K562 (cell line): ENCODE measurements at regions not wholly inside any gene's neighbourhood (a gene's known extent, or its start where the extent isn't known, plus 50 kb on each side); places are given as distances from the start of the nearest gene placed in this dataset.

Experiments used
- ATAC-seq: fragments of 200-7000 bp; cut with Tn5 transposase; 3 replicates; pipeline ENCODE4 v1.9.1; 2020; ENCODE audit warnings: moderate library complexity
- BruUV-seq: library from RNA; stranded (reverse); fragments of 400-500 nt; replicated peaks from 2 replicates; lab custom pipeline; 2021; lab: Mats Ljungman, UMichigan
- CTCF ChIA-PET: fragments of 300-600 bp; formaldehyde crosslinking; extraction: SDS; loops from one replicate; lab custom pipeline; 2021; ENCODE audit warnings: low intra/inter-chr PET ratio; lab: Yijun Ruan, JAX
- POLR2A ChIA-PET: fragments of 300-600, 350-650 bp; sonication (Branson Sonifier 250); formaldehyde crosslinking; extraction: SDS; loops from one replicate; lab custom pipeline; 2021; ENCODE audit warnings: antibody characterized with exemption, inconsistent platforms; lab: Yijun Ruan, JAX
- DNase-seq, 4 experiments: peaks; one replicate each; pipeline versions ENCODE4 v3.0.0 to v3.0.0-alpha.2; 2011 to 2018; ENCODE audit warnings: low spot score in 3 of 4, mixed read lengths in 3 of 4; ENCODE audit errors: extremely low read depth in 1 of 4
- FAIRE-seq: peaks from 2 replicates; lab custom pipeline; 2011; peaks lifted over from hg19 to GRCh38; lab: Jason Lieb, UNC
- H2AFZ ChIP-seq: 2 replicates; pipeline ENCODE4 v1.6.0; 2011; ENCODE audit warnings: low read depth, low read length, control low read depth, inconsistent platforms
- H3K27ac ChIP-seq: fragments of 200-600 bp; 3 replicates; pipeline ENCODE4 v1.8.0; 2011; ENCODE audit warnings: low read depth, mild to moderate bottlenecking, control low read depth, inconsistent platforms, low read length, moderate library complexity, mixed read lengths; ENCODE audit errors: extremely low read depth
- H3K27me3 ChIP-seq, 2 experiments: fragments of 300-600 bp in 1 of 2; 2 replicates in 1 of 2; 3 replicates in 1 of 2; pipeline versions ENCODE4 v1.6.0 to v1.8.0; 2011; ENCODE audit warnings: inconsistent platforms in 2 of 2, low read length in 2 of 2, mild to moderate bottlenecking in 1 of 2, mixed read lengths in 1 of 2, moderate library complexity in 1 of 2; ENCODE audit not compliant: control insufficient read depth in 2 of 2, insufficient read depth in 2 of 2
- H3K36me3 ChIP-seq: fragments of 300-600 bp; 3 replicates; pipeline ENCODE4 v1.8.0; 2011; ENCODE audit warnings: mild to moderate bottlenecking, low read length, inconsistent platforms; ENCODE audit not compliant: control insufficient read depth, insufficient read depth
- H3K4me1 ChIP-seq, 2 experiments: fragments of 200-600 bp in 1 of 2; replicated peaks in 1 of 2; 2 replicates in 1 of 2; 3 replicates in 1 of 2; pipeline versions ENCODE4 v1.5.1 to v1.8.0; 2011; ENCODE audit warnings: inconsistent platforms in 2 of 2, low read length in 2 of 2, mild to moderate bottlenecking in 1 of 2, mixed read lengths in 1 of 2, moderate library complexity in 1 of 2; ENCODE audit not compliant: control insufficient read depth in 2 of 2, insufficient read depth in 2 of 2
- H3K4me2 ChIP-seq: 2 replicates; pipeline ENCODE4 v1.6.1; 2011; ENCODE audit warnings: low read length, control low read depth, inconsistent platforms, mixed read lengths; ENCODE audit not compliant: insufficient read depth
- H3K4me3 ChIP-seq: fragments of 200-600 bp; sonication (generic), shearing (Covaris generic); 2 replicates; pipeline ENCODE4 v1.5.1; 2016; ENCODE audit warnings: control low read depth, inconsistent platforms
- H3K79me2 ChIP-seq: fragments of 200-600 bp; 3 replicates; pipeline ENCODE4 v1.8.0; 2011; ENCODE audit warnings: low read length, inconsistent platforms; ENCODE audit not compliant: control insufficient read depth, insufficient read depth
- H3K9ac ChIP-seq, 2 experiments: 2 replicates each; pipeline versions ENCODE4 v1.6.0 to v1.6.1; 2011; ENCODE audit warnings: low read depth in 2 of 2, low read length in 2 of 2, control low read depth in 1 of 2, inconsistent platforms in 1 of 2, mild to moderate bottlenecking in 1 of 2, mixed read lengths in 1 of 2; ENCODE audit not compliant: insufficient read depth in 1 of 2
- H3K9me1 ChIP-seq: one replicate; pipeline ENCODE4 v1.6.0; 2011; ENCODE audit warnings: inconsistent platforms, mild to moderate bottlenecking, low read length, moderate library complexity; ENCODE audit not compliant: control insufficient read depth, insufficient read depth
- H3K9me3 ChIP-seq: replicated peaks from 2 replicates; pipeline ENCODE4 v1.5.1; 2011; ENCODE audit warnings: low read depth, low read length, inconsistent platforms; ENCODE audit not compliant: control insufficient read depth, insufficient read depth
- H4K20me1 ChIP-seq: replicated peaks from 2 replicates; pipeline ENCODE4 v1.6.1; 2011; ENCODE audit warnings: low read length, inconsistent platforms, mixed read lengths; ENCODE audit not compliant: control insufficient read depth, insufficient read depth
- BCOR ChIP-seq: fragments of 450-650 bp; IDR thresholded peaks from 2 replicates; pipeline ENCODE4 v1.6.1; 2016
- FOXM1 ChIP-seq, 2 experiments: fragments of 450-650 bp in 1 of 2; sonication (generic) in 1 of 2; formaldehyde crosslinking in 1 of 2; IDR thresholded peaks; 2 replicates each; pipeline versions ENCODE4 v1.6.1 to v1.9.0; 2017 to 2022; ENCODE audit warnings: low read depth in 2 of 2, mild to moderate bottlenecking in 2 of 2, missing genetic modification reagents in 1 of 2, moderate library complexity in 1 of 2
- KAT2B ChIP-seq: IDR thresholded peaks from one replicate; pipeline ENCODE4 v1.6.1; 2012; ENCODE audit warnings: low read depth, mild to moderate bottlenecking, control low read depth, inconsistent platforms, low read length, moderate library complexity
- MECOM ChIP-seq: fragments of 250-450 bp; sonication (Bioruptor Pico); IDR thresholded peaks from 2 replicates; pipeline ENCODE4 v1.8.0; 2022; ENCODE audit warnings: inconsistent platforms
- RAD21 ChIP-seq, 2 experiments: fragments of 250-450 bp in 1 of 2; fragments of 450-650 bp in 1 of 2; sonication (Bioruptor Pico) in 1 of 2; formaldehyde crosslinking in 1 of 2; IDR thresholded peaks in 1 of 2; conservative IDR thresholded peaks in 1 of 2; 2 replicates each; pipeline versions ENCODE4 v1.4.0 to v1.8.0; 2020 to 2022; ENCODE audit warnings: mild to moderate bottlenecking in 2 of 2, moderate library complexity in 1 of 2
- RBM34 ChIP-seq: fragments of 200-400 bp; formaldehyde crosslinking; IDR thresholded peaks from 2 replicates; pipeline ENCODE4 v1.6.1; 2018; ENCODE audit warnings: low read length, borderline replicate concordance; ENCODE audit not compliant: insufficient read depth
- SNIP1 ChIP-seq: fragments of 450-650 bp; IDR thresholded peaks from 2 replicates; pipeline ENCODE4 v1.7.1; 2017; ENCODE audit warnings: low read depth, mild to moderate bottlenecking
- ZNF551 ChIP-seq: fragments of 250-450 bp; sonication (Bioruptor Pico); IDR thresholded peaks from 2 replicates; pipeline ENCODE4 v1.5.0; 2021; ENCODE audit warnings: mild to moderate bottlenecking, moderate library complexity
- WGBS: fragments of 100-300 bp; shearing (Covaris generic); methylation state at CpG from one replicate; pipeline ENCODE4 v1.1.6; 2016; ENCODE audit warnings: low coverage, mixed read lengths; ENCODE audit not compliant: insufficient coverage; ENCODE audit errors: missing lambda C conversion rate; 5-methylcytosine and 5-hydroxymethylcytosine counted together
- in situ Hi-C: fragments of 300-500 bp; cut with MboI; formaldehyde crosslinking; loops from 4 replicates; pipeline ENCODE4 v1.15.0; 2018; ENCODE audit warnings: inconsistent platforms, mixed read lengths
- intact Hi-C: fragments of 100-400 bp; cut with micrococcal nuclease; formaldehyde crosslinking; loops from 2 replicates; pipeline ENCODE4 v1.14.2; 2022
- TF ChIP-seq, protein P1 (sequence below): IDR thresholded peaks from 2 replicates; pipeline ENCODE4 v1.6.1; 2012; ENCODE audit warnings: low read depth, low read length, improper control_type of control experiment, borderline replicate concordance
- TF ChIP-seq, protein P2 (sequence below), 2 experiments: fragments of 450-650 bp; conservative IDR thresholded peaks; 2 replicates each; pipeline ENCODE4 v1.6.1; 2017; ENCODE audit warnings: mild to moderate bottlenecking in 2 of 2, moderate library complexity in 2 of 2
- TF ChIP-seq, protein P3 (sequence below): IDR thresholded peaks from 2 replicates; pipeline ENCODE4 v1.6.1; 2011; ENCODE audit warnings: borderline replicate concordance, low read depth, mild to moderate bottlenecking, moderate library complexity, low read length; ENCODE audit not compliant: insufficient read depth, poor library complexity, severe bottlenecking
- TF ChIP-seq, protein P4 (sequence below): fragments of 450-650 bp; IDR thresholded peaks from 2 replicates; pipeline ENCODE4 v1.7.0; 2016; ENCODE audit warnings: borderline replicate concordance

DNA sequence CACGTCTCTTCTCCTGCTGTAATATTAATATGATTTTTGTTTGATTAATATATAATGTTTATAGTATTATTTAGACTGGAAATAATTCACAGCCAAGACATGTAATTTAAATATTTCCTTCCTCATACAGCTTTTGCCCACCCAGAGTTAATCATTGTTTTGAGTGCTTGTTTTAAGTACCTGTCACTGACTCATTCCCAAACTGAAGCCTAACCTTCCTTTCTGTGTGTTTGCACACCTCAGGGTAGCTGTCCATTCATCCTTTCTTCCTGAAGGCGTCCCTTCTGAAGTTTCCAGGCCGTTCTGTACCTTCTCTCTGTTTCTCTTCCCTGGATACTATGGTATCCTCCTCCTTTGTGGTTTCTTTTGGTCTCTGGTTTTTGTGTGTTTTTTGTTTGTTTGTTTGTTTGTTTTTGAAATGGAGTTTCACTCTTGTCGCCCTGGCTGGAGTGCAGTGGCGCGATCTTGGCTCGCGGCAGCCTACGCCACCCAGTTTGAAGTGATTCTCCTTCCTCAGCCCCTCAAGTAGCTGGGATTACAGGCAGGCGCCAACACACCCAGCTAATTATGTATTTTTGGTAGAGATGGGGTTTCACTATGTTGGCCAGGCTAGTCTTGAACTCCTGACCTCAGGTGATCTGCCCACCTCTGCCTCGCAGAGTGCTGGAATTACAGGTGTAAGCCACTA is 312.4 kb downstream of the DOCK8 start (continued):
- TF ChIP-seq RBM34 (no peak), MECOM (CRISPR knock-in tag) (no peak), SNIP1 (no peak)
- TF ChIP-seq, protein P1, sequence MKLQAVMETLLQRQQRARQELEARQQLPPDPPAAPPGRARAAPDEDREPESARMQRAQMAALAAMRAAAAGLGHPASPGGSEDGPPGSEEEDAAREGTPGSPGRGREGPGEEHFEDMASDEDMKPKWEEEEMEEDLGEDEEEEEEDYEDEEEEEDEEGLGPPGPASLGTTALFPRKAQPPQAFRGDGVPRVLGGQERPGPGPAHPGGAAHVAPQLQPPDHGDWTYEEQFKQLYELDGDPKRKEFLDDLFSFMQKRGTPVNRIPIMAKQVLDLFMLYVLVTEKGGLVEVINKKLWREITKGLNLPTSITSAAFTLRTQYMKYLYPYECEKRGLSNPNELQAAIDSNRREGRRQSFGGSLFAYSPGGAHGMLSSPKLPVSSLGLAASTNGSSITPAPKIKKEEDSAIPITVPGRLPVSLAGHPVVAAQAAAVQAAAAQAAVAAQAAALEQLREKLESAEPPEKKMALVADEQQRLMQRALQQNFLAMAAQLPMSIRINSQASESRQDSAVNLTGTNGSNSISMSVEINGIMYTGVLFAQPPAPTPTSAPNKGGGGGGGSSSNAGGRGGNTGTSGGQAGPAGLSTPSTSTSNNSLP, result no peak

DNA sequence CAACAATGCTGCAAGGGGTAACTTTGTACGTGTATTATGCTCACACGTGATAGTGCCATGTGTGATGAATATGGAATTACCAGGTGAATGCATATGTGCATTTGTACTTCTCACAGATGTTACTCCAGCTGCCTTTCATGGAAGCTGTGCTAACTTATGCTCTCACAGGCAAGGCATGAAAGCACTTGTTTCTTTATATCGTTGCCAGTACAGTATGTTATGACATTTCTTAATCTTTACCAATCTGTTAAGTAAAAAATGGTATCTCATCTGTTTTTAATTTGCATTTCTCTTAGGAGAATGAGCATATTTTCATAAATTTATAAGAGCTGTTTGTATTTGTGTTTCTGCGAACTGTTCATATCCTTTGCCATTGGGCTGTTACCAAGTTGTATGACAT is 311.8 kb upstream of the DMRT1 start:
- intact Hi-C loops (no loop called here), in situ Hi-C loops (no loop called here)
- Histone ChIP-seq H3K9ac (no peak overlapping the region), H3K79me2 (no peaks in the 10 kb centered on the region), H3K27ac (no peak overlapping the region), H3K4me1 (no peaks in the 10 kb centered on the region; a peak in 1 of 5 replicates), H3K27me3 (no peaks in the 10 kb centered on the region; a peak in 2 of 5 replicates), H2AFZ (no peak overlapping the region), H3K36me3 (no peaks in the 10 kb centered on the region), H3K9me1 (no peaks in the 10 kb centered on the region), H3K4me2 (no peak overlapping the region), H3K9me3 (no peaks in the 10 kb centered on the region), H3K4me3 (no peak overlapping the region), H4K20me1 (no peaks in the 10 kb centered on the region)
- ChIA-PET POLR2A (no interaction called here), CTCF (no interaction called here)
- 0% methylated on average over 4 of the region's 4 CpGs for WGBS
- DNase-seq (no peak), ATAC-seq (no peak), FAIRE-seq (no peak)
- no TSS peak for BruUV-seq
- no peak for TF ChIP-seq RAD21 (CRISPR knock-in tag; conservative IDR thresholded peaks at IDR 0.05 in 1 of 2, IDR thresholded peaks at IDR 0.05 in 1 of 2)
- no peak for TF ChIP-seq BCOR
- TF ChIP-seq, protein P2, sequence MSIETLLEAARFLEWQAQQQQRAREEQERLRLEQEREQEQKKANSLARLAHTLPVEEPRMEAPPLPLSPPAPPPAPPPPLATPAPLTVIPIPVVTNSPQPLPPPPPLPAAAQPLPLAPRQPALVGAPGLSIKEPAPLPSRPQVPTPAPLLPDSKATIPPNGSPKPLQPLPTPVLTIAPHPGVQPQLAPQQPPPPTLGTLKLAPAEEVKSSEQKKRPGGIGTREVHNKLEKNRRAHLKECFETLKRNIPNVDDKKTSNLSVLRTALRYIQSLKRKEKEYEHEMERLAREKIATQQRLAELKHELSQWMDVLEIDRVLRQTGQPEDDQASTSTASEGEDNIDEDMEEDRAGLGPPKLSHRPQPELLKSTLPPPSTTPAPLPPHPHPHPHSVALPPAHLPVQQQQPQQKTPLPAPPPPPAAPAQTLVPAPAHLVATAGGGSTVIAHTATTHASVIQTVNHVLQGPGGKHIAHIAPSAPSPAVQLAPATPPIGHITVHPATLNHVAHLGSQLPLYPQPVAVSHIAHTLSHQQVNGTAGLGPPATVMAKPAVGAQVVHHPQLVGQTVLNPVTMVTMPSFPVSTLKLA (conservative IDR thresholded peaks at IDR 0.05), result no peak
- TF ChIP-seq, protein P3, sequence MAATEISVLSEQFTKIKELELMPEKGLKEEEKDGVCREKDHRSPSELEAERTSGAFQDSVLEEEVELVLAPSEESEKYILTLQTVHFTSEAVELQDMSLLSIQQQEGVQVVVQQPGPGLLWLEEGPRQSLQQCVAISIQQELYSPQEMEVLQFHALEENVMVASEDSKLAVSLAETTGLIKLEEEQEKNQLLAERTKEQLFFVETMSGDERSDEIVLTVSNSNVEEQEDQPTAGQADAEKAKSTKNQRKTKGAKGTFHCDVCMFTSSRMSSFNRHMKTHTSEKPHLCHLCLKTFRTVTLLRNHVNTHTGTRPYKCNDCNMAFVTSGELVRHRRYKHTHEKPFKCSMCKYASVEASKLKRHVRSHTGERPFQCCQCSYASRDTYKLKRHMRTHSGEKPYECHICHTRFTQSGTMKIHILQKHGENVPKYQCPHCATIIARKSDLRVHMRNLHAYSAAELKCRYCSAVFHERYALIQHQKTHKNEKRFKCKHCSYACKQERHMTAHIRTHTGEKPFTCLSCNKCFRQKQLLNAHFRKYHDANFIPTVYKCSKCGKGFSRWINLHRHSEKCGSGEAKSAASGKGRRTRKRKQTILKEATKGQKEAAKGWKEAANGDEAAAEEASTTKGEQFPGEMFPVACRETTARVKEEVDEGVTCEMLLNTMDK, result no peak
- no peak for TF ChIP-seq FOXM1 (IDR thresholded peaks at IDR 0.05; ENCODE audit: low read depth)
- no peak for TF ChIP-seq FOXM1 (CRISPR knock-in tag; IDR thresholded peaks at IDR 0.05; ENCODE audit: low read depth)
- no peak for TF ChIP-seq KAT2B
- TF ChIP-seq, protein P4, sequence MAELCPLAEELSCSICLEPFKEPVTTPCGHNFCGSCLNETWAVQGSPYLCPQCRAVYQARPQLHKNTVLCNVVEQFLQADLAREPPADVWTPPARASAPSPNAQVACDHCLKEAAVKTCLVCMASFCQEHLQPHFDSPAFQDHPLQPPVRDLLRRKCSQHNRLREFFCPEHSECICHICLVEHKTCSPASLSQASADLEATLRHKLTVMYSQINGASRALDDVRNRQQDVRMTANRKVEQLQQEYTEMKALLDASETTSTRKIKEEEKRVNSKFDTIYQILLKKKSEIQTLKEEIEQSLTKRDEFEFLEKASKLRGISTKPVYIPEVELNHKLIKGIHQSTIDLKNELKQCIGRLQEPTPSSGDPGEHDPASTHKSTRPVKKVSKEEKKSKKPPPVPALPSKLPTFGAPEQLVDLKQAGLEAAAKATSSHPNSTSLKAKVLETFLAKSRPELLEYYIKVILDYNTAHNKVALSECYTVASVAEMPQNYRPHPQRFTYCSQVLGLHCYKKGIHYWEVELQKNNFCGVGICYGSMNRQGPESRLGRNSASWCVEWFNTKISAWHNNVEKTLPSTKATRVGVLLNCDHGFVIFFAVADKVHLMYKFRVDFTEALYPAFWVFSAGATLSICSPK, result no peak
- no peak for TF ChIP-seq ZNF551 (CRISPR knock-in tag)
